HG03575 (cell line): ENCODE measurements at regions not wholly inside any gene's neighbourhood (a gene's known extent, or its start where the extent isn't known, plus 50 kb on each side); places are given as distances from the start of the nearest gene placed in this dataset.

ENCODE experiments used
- ATAC-seq: cut with Tn5 transposase; IDR thresholded peaks from one replicate; pipeline ENCODE4 v1.9.1; 2021; ENCODE audit not compliant: unreplicated experiment, insufficient number of reproducible peaks, low FRiP score; ENCODE audit errors: extremely low read depth

DNA sequence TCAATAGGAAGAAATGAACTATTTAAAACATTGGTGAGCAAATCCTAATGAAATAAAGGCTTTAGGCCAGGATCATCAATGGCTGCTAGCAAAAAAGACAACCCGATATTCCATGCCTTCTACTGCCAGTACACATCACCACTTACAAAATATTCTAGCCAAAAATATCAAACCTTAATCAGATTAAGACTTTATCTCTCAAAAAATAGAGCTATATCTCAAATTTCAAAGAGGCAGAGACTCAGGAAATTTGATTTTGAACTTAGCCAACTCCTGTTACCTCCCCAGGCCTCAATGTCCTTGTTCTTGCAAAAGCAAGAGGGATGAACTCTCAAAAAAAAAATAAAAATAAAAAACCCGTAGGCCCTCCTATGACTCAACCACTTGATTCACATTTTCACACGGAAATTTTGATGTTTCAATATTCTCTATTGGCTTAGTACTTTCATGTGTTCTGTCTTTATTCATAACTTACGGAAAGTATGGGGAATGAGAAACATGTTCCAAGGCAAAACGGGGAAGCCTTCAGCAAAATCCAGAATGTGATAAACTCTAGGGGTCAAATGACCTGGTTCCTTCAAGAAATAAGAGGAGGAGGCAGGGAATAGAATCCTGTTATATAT lies 273.3 kb upstream of the ZPLD1 start:
- ATAC-seq, result no peak

DNA sequence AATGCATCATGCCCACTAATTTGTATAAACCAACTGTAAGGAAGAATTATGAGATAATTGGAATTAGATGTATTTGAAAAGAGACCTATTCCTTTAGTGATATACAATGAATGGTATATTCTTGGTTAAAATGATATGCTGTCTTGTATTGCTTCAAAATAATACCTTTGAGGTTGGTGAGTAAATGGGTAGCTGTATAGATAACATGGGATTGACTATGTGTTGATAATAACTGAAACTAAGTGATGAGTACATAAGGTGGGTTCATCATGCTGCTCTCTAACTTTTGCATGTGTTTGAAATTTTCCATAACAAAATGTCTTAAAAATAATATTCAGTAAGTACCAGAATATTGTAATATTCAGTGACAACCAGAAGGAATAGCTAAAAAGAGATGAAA lies 272.6 kb upstream of the ZPLD1 start:
- ATAC-seq, result no peak

DNA sequence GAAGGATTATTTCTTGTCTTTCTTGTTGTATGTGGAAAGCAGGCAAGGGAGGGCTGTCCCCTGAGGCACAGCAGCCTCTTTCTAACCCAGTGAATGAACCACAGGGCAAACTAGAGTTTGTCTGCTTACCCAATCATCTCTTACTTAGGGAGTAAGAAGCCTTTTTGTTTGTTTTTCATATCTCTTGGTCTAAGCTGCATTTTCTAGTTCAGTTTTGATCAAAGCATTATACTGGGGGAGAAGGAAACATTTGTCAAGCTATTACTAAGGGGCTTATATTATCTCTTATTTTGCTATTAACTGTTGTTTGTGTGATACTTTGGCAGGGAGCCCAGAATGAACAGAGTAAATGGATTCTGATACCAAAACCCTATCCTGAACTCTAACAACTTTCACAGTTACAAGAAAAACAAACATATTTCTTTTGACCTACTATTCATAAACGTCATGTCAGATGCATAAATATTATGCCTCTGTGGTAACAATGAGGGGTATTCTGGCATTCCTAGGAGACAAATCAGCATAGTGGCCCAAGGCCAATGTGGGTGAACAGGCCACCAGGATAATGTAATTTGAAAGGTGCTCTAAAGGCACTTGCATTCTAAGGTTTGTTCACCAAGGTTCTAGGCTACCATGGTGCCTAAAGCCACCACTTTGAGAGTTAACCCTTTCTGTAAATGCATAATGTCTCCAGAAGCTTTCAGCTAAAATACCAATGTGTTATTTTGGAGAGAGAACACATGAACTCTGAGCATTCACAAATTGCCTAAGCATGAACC lies 271.6 kb upstream of the ZPLD1 start:
- ATAC-seq, result no peak

DNA sequence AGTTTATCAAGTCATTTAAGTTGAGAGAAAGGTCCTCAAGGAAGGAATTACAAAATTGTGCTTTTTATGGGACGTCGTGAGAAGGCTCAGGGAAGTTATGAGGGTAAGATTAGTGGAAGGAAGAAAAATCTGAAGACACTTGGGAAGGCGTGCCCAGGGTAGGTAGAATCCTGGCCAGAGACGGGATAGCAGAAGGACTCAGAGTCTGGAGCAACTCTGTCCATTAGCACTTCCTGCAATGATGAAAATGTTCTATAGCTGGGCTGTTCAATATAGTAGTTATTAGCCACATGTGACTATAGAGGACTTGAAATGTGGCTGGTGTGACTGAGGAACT lies 271.0 kb upstream of the ZPLD1 start:
- ATAC-seq, result no peak

DNA sequence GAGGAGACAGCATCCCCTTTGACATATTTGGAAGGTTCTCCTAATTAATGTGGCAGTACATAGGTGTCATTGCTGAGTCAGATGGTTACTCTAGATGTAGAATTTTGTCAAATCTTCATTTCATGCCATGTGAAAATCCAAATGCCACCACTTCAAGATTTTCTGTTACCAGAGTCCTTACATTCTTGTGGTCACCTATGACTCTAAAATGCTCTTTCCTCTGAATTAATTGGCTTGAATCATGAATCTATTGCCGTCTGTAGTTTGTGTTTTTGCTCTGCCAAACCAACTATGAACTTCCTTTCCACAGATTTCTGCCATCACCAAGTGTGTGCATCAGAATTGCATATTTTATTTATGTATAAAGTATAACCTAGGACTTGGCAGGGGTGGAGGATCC lies 269.4 kb upstream of the ZPLD1 start:
- no peak for ATAC-seq

DNA sequence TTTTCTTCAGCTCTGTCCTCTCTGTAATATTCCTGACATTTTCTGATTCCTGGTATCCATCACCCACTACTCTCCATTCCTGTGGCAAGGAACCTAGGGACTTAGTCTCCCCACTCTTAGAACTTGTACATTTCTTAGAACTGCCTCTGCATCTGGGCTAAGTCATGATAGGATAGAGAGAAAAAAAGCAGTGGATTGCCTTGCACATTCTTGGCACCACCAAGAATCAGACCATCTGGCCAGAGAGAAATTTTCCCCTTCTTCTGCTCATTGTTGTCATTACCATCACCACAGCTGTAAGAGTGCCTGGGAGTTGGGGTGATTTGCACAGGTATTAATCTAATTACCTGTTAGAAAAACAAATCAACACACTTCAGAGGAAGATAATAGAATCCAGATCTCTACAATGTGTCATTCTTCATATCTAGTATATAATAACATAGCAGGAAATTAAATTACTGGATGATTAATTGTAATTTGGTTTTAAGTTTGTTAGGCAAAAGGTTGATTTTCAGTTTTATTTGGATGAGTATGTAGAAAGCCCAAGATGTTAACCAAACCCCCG lies 264.8 kb upstream of the ZPLD1 start:
- no peak for ATAC-seq

DNA sequence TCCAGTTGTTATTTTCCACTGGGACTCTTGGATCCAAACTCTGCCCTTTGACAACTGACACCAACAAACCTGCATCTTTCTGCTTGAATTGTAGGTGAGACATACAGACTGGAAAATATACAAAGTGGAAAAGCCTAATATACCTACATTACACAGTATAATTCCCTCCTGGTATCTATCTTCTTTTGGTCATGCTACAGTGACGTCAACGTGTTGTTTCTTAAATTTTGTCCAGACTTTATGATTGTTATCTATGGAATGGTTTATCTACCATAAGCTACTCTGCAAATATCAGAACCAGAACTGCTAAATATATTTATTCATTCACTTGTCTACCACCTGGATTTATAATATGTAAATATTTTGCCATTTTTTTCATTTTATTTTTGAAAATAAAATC lies 264.3 kb upstream of the ZPLD1 start:
- no peak for ATAC-seq

DNA sequence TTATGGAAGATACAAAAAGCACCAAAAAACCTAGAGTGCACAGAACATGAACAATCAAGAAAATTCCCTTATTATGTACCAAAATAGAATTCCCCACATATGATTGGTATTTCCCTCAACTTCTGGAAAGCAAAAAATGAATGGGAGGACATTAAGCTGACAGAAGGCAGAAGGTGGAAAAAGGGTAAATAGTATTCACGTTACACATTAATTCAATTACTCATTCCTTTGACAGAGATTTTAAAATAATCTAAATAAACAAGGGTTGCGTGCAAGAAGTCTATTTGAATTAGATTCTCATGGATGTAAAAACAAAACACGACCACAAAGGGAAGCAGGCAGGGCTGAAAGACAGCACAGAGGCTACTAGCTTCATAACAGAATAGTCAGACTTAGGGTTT lies 260.5 kb upstream of the ZPLD1 start:
- ATAC-seq, result no peak

DNA sequence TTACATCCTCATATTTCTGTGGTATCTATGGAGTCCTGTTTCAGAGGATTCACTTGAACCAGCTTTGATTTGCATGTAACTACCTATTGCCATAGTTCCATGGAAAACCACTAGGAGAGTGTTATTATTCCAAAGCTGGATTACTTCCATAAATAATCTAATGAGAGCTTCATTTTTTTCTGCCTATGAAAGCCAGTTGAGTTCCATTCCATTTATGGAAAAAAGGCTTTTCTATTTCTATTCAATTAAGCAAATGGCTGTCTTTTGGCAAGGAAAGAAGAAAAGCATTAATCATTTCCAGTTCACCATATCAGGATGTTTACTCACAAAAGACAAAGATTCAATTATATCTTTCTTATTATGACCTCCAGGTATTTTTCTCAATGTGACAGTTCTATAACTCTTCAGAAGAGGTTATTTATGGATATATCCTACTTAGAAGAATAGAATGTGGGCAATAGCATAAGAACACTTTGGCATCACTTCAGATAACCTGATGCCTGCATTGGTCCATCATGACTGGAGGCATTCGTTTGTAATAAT lies 259.9 kb upstream of the ZPLD1 start:
- ATAC-seq, result no peak

DNA sequence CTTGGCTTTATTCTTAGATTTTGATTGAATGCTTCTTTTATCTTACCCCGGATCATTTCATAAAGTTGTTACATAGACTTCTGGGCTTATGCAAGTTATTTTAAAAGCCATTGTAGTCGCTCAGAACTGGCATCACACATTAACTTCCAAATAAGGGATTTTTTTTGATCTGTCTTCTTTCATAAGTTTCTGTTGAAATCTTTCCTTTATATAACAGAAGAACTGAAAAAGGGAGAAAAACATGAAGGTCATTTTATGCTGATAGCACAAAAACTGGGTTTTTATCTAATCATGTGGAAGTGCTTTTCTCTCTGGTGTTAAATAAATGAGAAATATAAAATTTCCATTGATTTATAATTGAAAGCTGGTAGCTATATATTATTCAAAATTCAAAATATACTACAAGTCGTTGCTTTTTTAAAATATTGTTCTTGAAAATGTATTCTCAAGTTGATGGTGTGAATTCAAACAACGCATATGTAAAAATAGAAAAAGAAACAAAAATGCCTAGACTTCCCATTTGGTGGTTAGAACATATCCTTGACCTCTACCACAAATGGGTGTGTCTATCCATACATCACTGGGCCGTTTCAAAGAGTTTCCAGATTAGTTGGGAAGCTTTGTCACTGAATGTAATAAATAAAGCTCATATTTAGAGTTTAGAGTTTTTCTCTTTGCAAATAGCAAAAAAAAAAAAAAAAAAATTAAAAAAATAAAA lies 258.3 kb upstream of the ZPLD1 start:
- ATAC-seq, result no peak

DNA sequence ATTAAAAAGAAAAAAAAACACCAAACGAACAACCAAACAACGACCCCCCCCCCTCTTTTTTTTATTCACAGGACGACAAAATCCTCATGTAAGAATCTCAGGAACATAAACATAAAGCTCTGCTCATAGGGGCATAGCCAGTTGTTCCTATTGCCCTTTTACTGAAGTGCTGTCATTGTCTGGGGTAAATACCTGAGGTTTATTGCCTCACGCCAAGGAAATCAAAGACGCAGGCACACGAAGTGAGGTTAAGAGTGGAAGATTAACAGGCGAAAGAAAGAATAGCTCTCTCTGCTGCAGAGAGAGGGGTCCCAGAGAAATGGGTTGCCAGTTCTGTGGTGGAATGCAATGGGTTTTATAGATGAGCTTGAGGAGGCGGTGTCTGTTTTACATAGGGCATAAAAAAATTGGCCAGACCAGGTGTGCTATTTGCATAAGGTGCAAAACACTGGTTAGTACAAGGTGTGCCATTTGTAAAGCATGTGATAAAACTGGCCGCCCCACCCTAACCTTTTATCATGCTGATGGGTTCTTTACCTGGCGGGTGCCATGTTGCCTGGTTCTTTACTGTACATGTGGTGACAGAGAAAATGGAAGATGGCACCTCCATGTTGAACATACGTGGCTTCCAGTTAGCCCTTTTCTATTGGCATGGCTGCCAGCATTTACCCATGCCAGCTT lies 257.6 kb upstream of the ZPLD1 start:
- no peak for ATAC-seq

DNA sequence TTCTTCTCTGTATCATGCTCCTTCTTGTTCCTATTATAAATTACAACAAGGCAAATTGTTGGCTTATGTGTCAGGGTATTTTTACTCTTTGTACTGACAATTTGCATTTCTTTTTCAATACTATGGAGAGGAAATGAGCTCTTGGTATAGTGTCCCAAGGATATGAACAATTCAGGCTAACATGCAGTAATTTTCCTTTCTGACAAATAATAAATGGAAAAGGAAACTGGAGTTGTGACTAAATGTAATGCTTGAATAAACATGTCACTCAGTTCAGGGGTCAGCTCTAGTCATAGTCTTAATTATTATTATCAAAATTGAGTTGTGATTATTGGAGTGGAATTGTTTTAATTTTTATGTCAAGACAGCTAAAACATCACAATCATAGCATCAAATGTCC lies 256.0 kb upstream of the ZPLD1 start:
- no peak for ATAC-seq

DNA sequence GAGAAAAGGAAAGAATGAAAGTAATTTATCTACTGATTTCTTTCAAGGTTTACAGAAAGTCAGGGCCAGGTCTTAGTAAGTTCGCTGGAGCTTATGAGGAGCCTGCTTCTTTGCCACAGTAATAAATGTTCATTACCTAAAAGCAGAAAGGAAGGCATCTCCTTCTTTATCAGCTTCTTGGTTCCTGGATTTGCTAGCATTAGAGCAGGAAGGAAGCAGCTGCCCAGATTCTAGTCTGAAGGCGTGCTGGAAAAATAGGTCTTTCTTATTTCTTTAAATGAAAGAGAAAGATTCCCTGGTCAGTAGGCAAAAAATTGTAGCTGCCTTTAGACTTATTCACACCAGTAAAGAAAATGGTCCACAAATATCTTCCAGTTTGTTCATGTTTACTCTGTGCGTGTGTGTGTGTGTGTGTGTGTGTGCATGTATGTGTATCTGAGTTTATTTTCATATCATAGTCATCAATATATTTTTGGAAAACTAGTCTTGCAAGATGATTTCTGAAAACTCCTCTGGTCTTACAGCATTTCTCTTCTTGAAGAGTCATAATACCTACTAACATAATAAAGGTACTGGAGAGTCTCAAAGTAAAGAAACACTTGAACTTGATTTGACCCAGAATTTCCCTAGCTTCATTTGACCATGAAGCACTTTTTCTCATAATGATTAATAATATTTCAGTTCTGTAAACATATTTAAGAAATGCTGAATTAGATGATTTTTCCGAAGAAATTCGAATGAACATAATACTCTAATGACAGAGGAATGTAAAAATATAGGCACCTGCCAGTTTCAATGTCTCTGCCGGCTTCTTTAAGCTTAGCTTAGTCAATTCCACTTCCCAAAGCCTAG lies 255.3 kb upstream of the ZPLD1 start:
- no peak for ATAC-seq

DNA sequence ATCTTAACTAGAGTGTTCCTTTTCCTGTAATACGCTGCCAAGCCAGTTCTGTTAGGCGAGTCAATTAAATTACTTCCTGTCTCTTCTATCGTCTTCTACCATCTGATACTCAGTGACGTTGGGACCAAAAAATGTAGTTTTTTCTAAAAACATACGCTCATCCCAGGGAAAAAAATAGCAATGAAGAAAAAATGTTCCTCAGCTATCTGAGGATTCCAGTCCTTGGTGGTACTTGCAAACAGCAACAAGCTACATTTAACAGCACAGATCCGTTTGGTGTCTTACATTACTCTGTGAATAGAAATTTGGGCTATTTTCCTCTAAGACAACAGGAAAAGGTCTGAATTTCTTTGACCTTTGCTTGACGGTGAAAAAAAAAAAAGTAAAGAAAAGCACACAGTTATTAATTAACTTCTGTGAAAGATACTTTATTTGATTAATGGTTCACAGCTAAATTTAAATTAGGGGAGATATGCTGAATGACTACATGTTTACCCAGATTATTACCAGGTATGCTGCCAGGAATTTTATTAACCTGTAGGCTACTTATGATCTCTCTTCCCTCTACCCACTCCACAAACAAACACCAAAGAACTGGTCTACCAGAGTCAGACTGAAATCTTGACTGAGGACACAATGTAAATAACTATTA lies 254.4 kb upstream of the ZPLD1 start:
- ATAC-seq, result no peak

DNA sequence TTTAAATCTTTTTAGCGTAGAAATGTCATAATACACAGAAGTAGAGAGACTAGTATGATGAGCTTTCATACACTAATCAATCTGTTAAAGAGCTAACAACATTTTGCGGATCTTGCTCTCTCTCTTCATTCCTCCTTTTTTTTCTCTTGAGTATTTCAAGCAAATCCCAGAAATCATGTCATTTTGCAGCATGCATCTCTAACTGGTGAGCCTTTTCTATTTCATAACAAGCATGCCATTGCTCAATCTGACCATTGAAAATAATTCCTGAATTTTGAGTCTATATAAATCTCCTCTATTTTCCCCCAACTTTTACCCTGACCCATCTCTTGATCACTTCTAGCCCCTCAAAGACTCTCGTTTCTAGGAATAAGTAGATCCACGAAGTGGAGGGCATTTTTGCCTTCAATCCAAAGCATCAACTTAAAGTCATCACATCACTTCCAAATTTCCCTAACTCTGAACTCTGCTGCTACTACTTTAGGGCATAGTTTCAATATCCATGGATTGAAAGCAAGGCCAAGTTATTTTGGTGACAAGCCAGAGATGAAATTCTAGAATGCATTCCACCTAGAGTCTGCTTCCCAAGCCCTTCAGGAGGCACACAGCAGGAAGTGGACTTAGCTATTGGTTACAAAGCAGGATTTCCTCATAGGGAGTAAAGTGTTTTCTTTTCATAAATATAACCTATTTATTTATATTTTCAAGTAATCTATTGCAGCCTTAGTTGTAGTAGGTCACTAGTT lies 253.5 kb upstream of the ZPLD1 start:
- ATAC-seq, result no peak

DNA sequence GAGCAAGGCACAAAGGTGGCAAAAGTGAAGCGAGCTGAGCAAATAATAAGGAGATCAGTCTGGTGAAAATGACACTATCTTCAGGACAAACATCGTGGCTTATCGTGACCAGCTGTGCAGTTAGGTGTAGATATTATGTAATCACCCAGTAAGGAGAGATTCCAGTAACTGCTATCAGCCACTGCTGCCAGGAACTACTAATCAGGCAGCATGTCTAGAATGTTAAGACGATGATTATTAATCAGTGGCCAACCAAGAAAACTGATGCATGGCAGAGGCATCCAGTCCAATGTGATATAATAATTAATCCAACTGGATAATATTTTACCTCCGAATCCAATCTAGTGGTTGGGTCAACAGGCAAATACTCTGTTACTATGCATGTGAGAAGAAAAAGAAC lies 252.7 kb upstream of the ZPLD1 start:
- ATAC-seq, result no peak

DNA sequence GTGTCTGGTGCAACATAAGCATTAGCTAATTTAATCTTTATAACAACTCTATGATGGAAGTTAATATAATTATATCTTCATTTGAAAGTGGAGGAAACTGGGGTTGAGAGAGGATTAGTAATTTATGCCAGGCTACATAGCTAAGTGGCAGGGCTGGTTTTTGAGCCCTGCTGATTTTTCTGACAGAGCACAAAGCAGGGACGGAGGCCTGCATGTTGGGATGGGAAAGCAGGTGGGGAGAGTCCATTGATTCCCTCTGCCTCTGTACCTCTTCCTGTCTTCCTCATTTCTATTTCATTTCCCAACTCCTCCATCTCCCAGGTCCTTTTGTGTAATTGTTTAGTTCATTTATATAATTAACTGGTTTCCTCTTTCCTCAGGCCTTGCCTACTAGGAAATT lies 251.6 kb upstream of the ZPLD1 start:
- no peak for ATAC-seq
